ENCODE measurements at regions not wholly inside any gene's neighbourhood (a gene's known extent, or its start where the extent isn't known, plus 50 kb on each side); places are given as distances from the start of the nearest gene placed in this dataset.
"Not testable (repeated sequence)": the region's sequence is repeated elsewhere in the genome, so short reads cannot be mapped to it uniquely, and the experiment has no call there.

DNA sequence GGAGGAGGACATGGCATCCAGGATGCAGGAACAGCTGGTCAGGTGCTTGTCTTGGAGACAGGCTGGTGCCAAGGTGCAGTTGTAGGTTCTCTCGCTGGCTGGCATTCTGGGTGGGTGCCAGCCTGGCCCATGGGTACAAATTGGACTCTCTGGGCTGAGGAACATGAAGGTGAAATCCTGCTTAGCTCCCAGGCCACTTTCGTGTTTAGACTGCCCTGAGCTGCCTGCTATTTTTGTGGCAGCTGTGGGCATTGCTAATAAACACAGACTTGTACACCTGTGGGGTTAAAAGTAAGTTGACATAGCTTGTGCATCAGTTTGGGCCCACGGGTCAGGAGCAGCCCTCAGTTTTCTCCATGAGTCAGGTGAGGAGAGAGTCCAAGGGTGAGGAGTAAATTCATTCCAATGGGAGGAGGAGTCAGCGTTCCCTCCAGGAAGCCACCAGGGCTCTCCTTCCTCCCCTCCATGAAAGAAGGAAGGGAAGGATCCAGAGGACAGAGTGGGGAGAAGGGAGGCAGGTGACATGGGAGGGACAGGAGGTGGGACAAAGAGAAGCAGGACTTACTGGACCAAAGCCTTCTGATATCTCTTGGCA is 380.0 kb downstream of the GLRX3 start:
- Histone ChIP-seq H3K9me3 (ENCODE audit: control insufficient read depth, insufficient read depth, low read length) (no peaks in the 10 kb centered on the region), H3K4me3 (ENCODE audit: low read depth, low read length) (no peak overlapping the region), H3K27me3 (ENCODE audit: control insufficient read depth, insufficient read depth, low read length) (no peaks in the 10 kb centered on the region), H3K9ac (ENCODE audit: low read depth, low read length) (no peak overlapping the region), H3K4me1 (ENCODE audit: control insufficient read depth, insufficient read depth, low read length) (no peaks in the 10 kb centered on the region), H3K36me3 (ENCODE audit: control insufficient read depth, insufficient read depth, low read length) (no peaks in the 10 kb centered on the region)

DNA sequence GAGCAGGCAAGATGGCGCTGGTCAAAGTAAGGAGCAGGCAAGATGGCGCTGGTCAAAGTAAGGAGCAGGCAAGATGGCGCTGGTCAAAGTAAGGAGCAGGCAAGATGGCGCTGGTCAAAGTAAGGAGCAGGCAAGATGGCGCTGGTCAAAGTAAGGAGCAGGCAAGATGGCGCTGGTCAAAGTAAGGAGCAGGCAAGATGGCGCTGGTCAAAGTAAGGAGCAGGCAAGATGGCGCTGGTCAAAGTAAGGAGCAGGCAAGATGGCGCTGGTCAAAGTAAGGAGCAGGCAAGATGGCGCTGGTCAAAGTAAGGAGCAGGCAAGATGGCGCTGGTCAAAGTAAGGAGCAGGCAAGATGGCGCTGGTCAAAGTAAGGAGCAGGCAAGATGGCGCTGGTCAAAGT is 382.7 kb downstream of the GLRX3 start:
- H3K4me1 ChIP-seq (ENCODE audit: control insufficient read depth, insufficient read depth, low read length): not testable (repeated sequence)

DNA sequence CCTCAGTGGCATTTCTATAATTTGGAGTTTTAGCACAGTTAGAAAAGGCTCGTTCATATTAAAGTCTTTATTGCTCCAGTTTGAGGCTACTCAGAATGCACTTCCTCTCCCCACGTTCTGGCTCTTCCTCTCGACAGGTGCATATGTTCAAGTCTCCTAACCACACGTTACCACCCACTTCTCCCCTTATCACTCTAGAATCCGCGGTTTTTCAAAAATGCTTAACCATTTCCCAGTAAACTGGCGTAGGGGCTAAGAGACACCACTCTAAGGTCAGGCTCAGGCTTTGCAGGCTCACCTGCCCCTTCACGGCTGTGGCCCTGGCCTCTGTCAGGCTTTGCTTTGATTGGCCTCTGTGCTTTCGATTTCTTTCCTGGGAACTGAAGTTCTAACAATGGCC is 383.6 kb downstream of the GLRX3 start:
- no peak overlapping the region for H3K9ac ChIP-seq (ENCODE audit: low read depth, low read length)
- no peaks in the 10 kb centered on the region for H3K36me3 ChIP-seq (ENCODE audit: control insufficient read depth, insufficient read depth, low read length)
- H3K9me3 ChIP-seq (ENCODE audit: control insufficient read depth, insufficient read depth, low read length): no peaks in the 10 kb centered on the region
- H3K27me3 ChIP-seq (ENCODE audit: control insufficient read depth, insufficient read depth, low read length): no peaks in the 10 kb centered on the region
- H3K4me3 ChIP-seq (ENCODE audit: low read depth, low read length): no peak overlapping the region
- no peaks in the 10 kb centered on the region for H3K4me1 ChIP-seq (ENCODE audit: control insufficient read depth, insufficient read depth, low read length)

More for the DNA sequence above, 382.7 kb downstream of the GLRX3 start:
- not testable (repeated sequence) for H3K9me3 ChIP-seq (ENCODE audit: control insufficient read depth, insufficient read depth, low read length); H3K9ac ChIP-seq (ENCODE audit: low read depth, low read length); H3K27me3 ChIP-seq (ENCODE audit: control insufficient read depth, insufficient read depth, low read length); H3K4me3 ChIP-seq (ENCODE audit: low read depth, low read length); H3K36me3 ChIP-seq (ENCODE audit: control insufficient read depth, insufficient read depth, low read length)

DNA sequence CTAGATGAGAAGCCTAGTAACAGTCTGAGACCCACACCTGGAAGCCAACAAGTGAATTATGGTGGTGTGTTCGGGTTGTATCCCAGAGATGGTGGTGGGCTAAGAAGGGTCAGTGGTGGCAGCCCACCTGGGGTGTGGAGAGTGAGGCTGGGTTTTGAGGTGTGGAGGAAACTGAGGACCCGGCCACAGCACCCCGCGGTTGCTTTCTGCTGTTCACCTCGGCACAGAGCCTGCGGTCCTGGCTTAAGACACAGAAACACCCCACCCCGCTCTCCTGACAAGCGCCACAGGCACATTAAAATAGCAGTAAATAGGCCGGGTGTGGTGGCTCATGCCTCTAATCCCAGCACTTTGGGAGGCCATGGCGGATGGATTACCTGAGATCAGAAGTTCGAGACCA is 395.1 kb downstream of the GLRX3 start:
- Histone ChIP-seq H3K9me3 (ENCODE audit: control insufficient read depth, insufficient read depth, low read length) (no peaks in the 10 kb centered on the region), H3K9ac (ENCODE audit: low read depth, low read length) (no peak overlapping the region), H3K36me3 (ENCODE audit: control insufficient read depth, insufficient read depth, low read length) (no peaks in the 10 kb centered on the region), H3K4me1 (ENCODE audit: control insufficient read depth, insufficient read depth, low read length) (no peaks in the 10 kb centered on the region), H3K4me3 (ENCODE audit: low read depth, low read length) (no peak overlapping the region), H3K27me3 (ENCODE audit: control insufficient read depth, insufficient read depth, low read length) (no peaks in the 10 kb centered on the region)

DNA sequence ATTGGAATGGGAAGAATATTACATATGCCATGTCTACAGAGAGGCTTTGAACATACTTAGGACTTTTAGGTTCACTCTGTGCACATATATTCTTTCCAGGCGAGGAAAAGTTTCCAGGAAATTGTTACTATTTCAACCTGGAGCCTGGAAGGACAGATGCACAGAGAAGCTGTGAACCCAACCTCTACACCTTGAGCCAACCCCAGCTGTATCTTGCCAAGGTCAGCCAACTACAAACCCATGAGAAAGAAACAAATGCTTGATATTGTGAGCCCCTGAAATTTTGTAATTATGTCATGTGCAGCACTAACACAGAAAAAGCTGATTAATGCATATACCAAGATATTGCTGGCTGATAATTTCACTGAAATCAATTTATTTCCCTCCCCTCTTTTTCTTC is 404.9 kb downstream of the GLRX3 start:
- H3K4me1 ChIP-seq (ENCODE audit: control insufficient read depth, insufficient read depth, low read length): peaks cover 3% of the 10 kb centered on the region
- H3K9me3 ChIP-seq (ENCODE audit: control insufficient read depth, insufficient read depth, low read length): no peaks in the 10 kb centered on the region
- no peaks in the 10 kb centered on the region for H3K36me3 ChIP-seq (ENCODE audit: control insufficient read depth, insufficient read depth, low read length)
- H3K4me3 ChIP-seq (ENCODE audit: low read depth, low read length): no peak overlapping the region
- no peak overlapping the region for H3K9ac ChIP-seq (ENCODE audit: low read depth, low read length)
- H3K27me3 ChIP-seq (ENCODE audit: control insufficient read depth, insufficient read depth, low read length): no peaks in the 10 kb centered on the region

DNA sequence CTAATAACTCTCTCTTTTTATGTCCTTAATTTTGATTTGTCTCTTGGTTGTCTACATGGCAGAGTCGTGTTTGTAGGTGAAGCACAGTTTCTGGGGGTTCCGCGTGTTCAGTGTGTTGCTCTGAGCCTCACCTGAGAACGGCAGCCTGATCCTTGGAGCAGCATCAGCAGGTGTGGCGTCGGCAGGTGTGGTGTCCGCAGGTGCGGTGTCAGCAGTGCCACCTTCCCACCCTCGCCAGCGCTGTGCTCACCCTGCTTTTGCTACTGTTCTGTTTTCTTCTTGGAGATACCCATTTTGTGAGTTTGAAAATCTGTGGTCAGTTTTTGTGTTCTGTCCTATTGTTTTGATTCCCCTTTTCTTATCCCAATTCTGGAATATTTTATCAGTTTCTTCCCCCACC is 406.6 kb downstream of the GLRX3 start:
- Histone ChIP-seq H3K9me3 (ENCODE audit: control insufficient read depth, insufficient read depth, low read length) (no peaks in the 10 kb centered on the region), H3K4me3 (ENCODE audit: low read depth, low read length) (no peak overlapping the region), H3K4me1 (ENCODE audit: control insufficient read depth, insufficient read depth, low read length) (peaks cover 3% of the 10 kb centered on the region), H3K9ac (ENCODE audit: low read depth, low read length) (no peak overlapping the region), H3K36me3 (ENCODE audit: control insufficient read depth, insufficient read depth, low read length) (no peaks in the 10 kb centered on the region), H3K27me3 (ENCODE audit: control insufficient read depth, insufficient read depth, low read length) (no peaks in the 10 kb centered on the region)

DNA sequence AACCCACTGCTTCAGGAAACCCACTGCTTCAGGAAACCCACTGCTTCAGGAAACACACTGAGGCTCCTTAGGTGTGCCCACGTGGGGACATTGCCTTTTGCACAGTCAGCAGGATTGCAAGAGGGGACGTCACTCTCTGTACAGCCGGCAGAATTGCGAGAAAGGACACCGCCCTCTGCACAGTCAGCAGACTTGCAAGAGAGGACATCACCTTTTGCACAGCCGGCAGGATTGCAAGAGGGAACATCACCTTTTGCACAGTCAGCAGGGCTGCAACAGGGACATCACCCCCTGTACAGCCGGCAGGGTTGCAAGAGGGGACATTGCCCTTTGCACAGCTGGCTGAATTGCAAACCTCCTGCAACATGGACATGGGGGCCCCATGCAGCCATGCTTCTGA is 407.6 kb downstream of the GLRX3 start:
- H3K9me3 ChIP-seq (ENCODE audit: control insufficient read depth, insufficient read depth, low read length): no peaks in the 10 kb centered on the region
- no peak overlapping the region for H3K4me3 ChIP-seq (ENCODE audit: low read depth, low read length)
- no peaks in the 10 kb centered on the region for H3K27me3 ChIP-seq (ENCODE audit: control insufficient read depth, insufficient read depth, low read length)
- H3K9ac ChIP-seq (ENCODE audit: low read depth, low read length): no peak overlapping the region
- H3K36me3 ChIP-seq (ENCODE audit: control insufficient read depth, insufficient read depth, low read length): no peaks in the 10 kb centered on the region
- H3K4me1 ChIP-seq (ENCODE audit: control insufficient read depth, insufficient read depth, low read length): peaks cover 3% of the 10 kb centered on the region

DNA sequence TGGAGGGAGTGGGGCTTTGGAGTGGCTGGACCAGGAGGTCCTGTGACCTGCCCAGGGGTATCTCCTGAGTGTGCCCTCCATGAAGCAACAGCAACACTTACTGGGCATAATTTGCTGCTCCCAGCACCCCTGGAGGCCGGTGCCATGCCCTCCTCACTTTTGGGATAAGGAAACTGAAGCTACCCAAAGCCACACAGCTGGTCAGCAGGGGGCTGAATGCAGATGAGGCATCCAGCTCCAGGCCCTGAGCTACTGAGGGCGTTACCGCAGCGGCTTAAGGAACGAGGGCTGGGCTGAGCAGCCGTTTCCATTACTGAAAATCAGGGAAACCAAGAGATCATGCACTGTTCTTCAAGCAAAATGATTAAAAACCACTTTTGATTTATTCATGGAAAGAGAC is 408.9 kb downstream of the GLRX3 start:
- H3K4me3 ChIP-seq (ENCODE audit: low read depth, low read length): no peak overlapping the region
- no peaks in the 10 kb centered on the region for H3K27me3 ChIP-seq (ENCODE audit: control insufficient read depth, insufficient read depth, low read length)
- no peaks in the 10 kb centered on the region for H3K36me3 ChIP-seq (ENCODE audit: control insufficient read depth, insufficient read depth, low read length)
- no peak overlapping the region for H3K9ac ChIP-seq (ENCODE audit: low read depth, low read length)
- H3K4me1 ChIP-seq (ENCODE audit: control insufficient read depth, insufficient read depth, low read length): peaks cover 3% of the 10 kb centered on the region
- H3K9me3 ChIP-seq (ENCODE audit: control insufficient read depth, insufficient read depth, low read length): no peaks in the 10 kb centered on the region

DNA sequence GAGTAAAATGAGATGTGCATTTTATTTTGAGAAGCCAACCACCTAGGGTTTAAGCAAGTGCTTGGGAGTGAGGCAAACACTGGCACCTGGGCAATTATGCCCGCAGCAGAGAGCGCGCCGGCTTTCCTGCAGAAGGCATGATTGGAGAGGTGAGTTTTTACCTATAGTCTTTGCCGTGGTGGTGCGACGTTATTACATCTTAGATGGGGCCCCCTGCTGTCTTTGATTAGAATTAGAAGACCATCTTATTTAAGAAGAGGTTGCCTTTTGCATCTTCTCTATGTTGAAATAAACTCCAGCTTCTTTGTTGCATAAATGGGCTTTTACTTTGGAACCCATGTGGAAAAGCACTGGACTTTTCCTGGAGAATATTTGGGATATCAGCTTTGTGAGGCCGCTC is 409.5 kb downstream of the GLRX3 start:
- Histone ChIP-seq H3K36me3 (ENCODE audit: control insufficient read depth, insufficient read depth, low read length) (no peaks in the 10 kb centered on the region), H3K4me1 (ENCODE audit: control insufficient read depth, insufficient read depth, low read length) (peaks cover 3% of the 10 kb centered on the region), H3K4me3 (ENCODE audit: low read depth, low read length) (no peak overlapping the region), H3K9me3 (ENCODE audit: control insufficient read depth, insufficient read depth, low read length) (no peaks in the 10 kb centered on the region), H3K27me3 (ENCODE audit: control insufficient read depth, insufficient read depth, low read length) (no peaks in the 10 kb centered on the region), H3K9ac (ENCODE audit: low read depth, low read length) (no peak overlapping the region)

DNA sequence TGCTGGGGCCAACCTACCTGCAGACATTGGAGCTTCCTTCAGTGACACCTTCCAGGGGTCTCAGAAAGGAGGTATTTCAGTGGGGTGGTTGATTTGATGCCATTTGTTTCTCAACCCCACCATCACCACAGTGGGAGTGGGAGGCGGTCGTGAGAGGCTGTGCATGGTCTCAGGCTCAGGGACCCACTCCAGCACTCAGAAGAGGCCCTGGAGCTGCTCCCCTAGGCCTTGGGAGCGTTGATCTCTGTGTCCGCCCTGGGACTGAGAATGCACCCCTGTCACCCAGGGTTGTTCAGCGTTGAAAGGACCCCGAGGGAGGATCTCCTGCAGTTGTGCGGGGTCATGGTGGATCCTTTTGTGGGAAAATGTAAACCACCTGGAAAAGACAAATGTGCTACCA is 410.6 kb downstream of the GLRX3 start:
- Histone ChIP-seq H3K36me3 (ENCODE audit: control insufficient read depth, insufficient read depth, low read length) (no peaks in the 10 kb centered on the region), H3K9me3 (ENCODE audit: control insufficient read depth, insufficient read depth, low read length) (no peaks in the 10 kb centered on the region), H3K9ac (ENCODE audit: low read depth, low read length) (no peak overlapping the region)

DNA sequence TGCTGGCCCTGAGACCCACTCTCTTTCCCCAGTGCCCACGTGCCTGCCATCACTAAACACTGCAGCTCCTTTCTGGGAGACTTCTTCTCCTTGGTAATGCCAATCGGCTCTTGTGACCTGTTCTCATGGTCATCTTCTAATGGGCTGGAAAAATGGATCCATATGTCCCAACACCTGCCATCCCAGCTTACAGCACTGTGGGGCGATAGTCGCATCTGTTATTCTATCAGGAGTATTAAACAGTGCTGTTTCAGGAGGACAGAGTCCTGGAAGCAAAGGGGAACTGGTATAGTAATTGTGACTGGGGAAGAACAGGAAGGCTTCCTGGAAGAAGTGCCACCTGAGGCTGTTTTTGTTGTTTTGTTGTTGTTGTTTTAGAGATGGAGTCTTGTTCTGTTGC is 411.2 kb downstream of the GLRX3 start:
- no peaks in the 10 kb centered on the region for H3K36me3 ChIP-seq (ENCODE audit: control insufficient read depth, insufficient read depth, low read length)
- peaks cover 3% of the 10 kb centered on the region for H3K4me1 ChIP-seq (ENCODE audit: control insufficient read depth, insufficient read depth, low read length)
- no peaks in the 10 kb centered on the region for H3K9me3 ChIP-seq (ENCODE audit: control insufficient read depth, insufficient read depth, low read length)
- no peaks in the 10 kb centered on the region for H3K27me3 ChIP-seq (ENCODE audit: control insufficient read depth, insufficient read depth, low read length)
- no peak overlapping the region for H3K4me3 ChIP-seq (ENCODE audit: low read depth, low read length)
- no peak overlapping the region for H3K9ac ChIP-seq (ENCODE audit: low read depth, low read length)

More for the DNA sequence above, 410.6 kb downstream of the GLRX3 start:
- no peaks in the 10 kb centered on the region for H3K27me3 ChIP-seq (ENCODE audit: control insufficient read depth, insufficient read depth, low read length)
- H3K4me1 ChIP-seq (ENCODE audit: control insufficient read depth, insufficient read depth, low read length): peaks cover 3% of the 10 kb centered on the region
- H3K4me3 ChIP-seq (ENCODE audit: low read depth, low read length): no peak overlapping the region

DNA sequence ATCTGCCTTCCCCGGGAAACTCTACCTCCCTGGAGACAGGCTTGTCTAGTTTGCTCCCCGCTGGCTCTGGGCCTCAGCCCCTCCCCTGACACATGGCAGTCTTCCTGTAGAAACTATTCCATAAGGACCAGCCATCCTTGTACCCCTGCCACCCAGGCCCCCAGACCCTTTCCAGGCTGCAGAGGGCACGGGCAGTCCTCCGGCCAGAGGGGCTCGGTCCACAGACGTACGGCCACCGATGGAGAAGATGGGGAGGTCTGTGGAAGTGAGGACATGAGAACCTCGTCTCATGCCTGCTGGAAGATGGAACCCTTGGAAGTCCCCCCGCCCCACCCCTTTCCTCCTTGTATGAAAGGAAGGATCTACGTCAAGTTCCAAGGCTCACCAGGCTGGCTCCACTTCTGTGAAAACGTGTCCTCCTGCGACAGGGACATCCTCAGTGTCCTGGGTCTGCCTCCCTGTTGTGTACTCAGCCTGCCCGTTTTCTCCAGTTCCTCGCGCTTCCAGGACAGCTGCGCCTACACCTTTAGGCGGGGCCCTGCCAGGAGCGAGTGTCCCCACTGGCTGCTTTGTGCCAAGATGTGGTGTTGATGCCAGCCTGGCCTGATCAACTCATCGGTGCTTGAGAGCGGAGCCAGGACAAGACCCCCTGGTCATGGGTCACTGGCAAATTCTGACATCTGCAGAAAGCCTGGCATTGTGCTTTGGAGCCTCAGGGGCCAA is 414.9 kb downstream of the GLRX3 start:
- H3K36me3 ChIP-seq (ENCODE audit: control insufficient read depth, insufficient read depth, low read length): no peaks in the 10 kb centered on the region
- no peaks in the 10 kb centered on the region for H3K27me3 ChIP-seq (ENCODE audit: control insufficient read depth, insufficient read depth, low read length)
- no peaks in the 10 kb centered on the region for H3K4me1 ChIP-seq (ENCODE audit: control insufficient read depth, insufficient read depth, low read length)
- no peaks in the 10 kb centered on the region for H3K9me3 ChIP-seq (ENCODE audit: control insufficient read depth, insufficient read depth, low read length)
- H3K9ac ChIP-seq (ENCODE audit: low read depth, low read length): no peak overlapping the region
- no peak overlapping the region for H3K4me3 ChIP-seq (ENCODE audit: low read depth, low read length)
